Astrocyte of the spinal cord (primary cell): ENCODE measurements at regions not wholly inside any gene's neighbourhood (a gene's known extent, or its start where the extent isn't known, plus 50 kb on each side); places are given as distances from the start of the nearest gene placed in this dataset.

Experiments used
- DNase-seq: peaks from one replicate; pipeline ENCODE4 v3.0.0; 2011; ENCODE audit warnings: low read depth, low spot score
- H3K4me3 ChIP-seq: 2 replicates; pipeline ENCODE4 v1.5.1; 2011; ENCODE audit warnings: low read depth, mild to moderate bottlenecking, low read length, moderate library complexity
- in situ Hi-C: cut with HindIII; loops from 2 replicates; pipeline ENCODE4 v1.10.0; 2017; ENCODE audit warnings: low sequenced_read_pairs
- TF ChIP-seq, protein P1 (sequence below): IDR thresholded peaks from 2 replicates; pipeline ENCODE4 v1.5.1; 2012; ENCODE audit warnings: low read depth, mild to moderate bottlenecking, low read length, inconsistent platforms

DNA sequence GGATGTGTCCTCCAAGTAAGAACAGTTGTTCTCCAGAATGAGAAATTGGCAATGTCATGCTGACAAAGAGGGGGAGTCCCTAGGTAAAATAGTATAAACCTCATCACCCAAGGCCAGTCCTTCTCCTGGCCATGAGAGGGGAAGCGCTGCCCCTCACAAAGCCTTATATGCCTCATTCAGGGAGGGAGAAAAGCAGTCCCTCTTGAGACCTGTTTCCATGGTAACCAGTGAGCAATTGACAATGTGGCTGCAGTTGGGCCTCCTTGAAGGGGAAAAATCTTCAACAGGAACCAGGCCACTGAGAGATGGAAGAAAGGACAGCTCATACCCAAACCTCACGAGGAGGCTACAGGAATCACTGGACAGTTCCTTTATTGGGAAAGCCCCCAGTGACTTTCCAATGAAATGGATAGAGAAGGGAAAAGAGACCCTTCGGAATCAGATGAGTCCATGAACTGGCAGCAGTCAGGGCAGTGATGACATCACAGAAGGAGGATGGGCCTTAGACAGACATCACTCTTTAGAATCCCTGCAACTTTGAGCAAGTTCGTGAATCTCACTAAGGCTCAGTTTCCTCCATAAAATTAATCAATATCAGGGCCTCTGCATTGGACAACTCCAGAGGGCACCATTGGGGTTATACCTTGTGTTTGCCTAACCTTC, 275.7 kb downstream of the TOX3 start:
- TF ChIP-seq, protein P1, sequence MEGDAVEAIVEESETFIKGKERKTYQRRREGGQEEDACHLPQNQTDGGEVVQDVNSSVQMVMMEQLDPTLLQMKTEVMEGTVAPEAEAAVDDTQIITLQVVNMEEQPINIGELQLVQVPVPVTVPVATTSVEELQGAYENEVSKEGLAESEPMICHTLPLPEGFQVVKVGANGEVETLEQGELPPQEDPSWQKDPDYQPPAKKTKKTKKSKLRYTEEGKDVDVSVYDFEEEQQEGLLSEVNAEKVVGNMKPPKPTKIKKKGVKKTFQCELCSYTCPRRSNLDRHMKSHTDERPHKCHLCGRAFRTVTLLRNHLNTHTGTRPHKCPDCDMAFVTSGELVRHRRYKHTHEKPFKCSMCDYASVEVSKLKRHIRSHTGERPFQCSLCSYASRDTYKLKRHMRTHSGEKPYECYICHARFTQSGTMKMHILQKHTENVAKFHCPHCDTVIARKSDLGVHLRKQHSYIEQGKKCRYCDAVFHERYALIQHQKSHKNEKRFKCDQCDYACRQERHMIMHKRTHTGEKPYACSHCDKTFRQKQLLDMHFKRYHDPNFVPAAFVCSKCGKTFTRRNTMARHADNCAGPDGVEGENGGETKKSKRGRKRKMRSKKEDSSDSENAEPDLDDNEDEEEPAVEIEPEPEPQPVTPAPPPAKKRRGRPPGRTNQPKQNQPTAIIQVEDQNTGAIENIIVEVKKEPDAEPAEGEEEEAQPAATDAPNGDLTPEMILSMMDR: no peak
- no peak for DNase-seq
- in situ Hi-C loops: no loop called here
- H3K4me3 ChIP-seq: no peak overlapping the region

DNA sequence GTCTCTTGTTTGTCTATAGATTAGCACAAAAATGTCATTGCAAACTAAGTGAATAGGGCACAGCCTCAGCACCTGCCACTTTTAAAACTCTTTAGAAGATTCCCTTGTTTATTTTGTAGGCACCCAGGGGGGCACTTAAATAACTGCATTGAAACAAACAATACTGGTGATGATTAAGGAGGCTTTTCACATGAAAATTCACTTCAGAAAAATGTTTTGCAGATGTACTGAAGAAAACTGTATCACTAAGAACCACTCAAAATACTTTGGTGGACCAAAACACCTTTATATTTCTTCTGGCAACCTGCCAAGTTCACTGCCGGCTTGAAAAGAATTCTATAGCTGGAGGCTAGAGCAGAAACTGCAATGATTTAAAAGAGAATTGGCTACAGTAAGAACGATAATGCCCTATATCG, 281.5 kb downstream of the TOX3 start:
- in situ Hi-C loops: no loop called here
- H3K4me3 ChIP-seq: no peak overlapping the region
- DNase-seq: no peak
- TF ChIP-seq, protein P1: no peak

- in situ Hi-C loops: no loop called here
- TF ChIP-seq, protein P1: no peak
These were observed 289.4 kb downstream of the TOX3 start for GRCh38 chr16:52257534-52257933.

GRCh38 chr16:52256310-52257078, 290.4 kb downstream of the TOX3 start:
- in situ Hi-C loops: no loop called here
- H3K4me3 ChIP-seq: no peak overlapping the region
- DNase-seq: no peak
- TF ChIP-seq, protein P1: no peak

More at GRCh38 chr16:52257534-52257933, 289.4 kb downstream of the TOX3 start:
- H3K4me3 ChIP-seq: no peak overlapping the region
- DNase-seq: no peak

DNA sequence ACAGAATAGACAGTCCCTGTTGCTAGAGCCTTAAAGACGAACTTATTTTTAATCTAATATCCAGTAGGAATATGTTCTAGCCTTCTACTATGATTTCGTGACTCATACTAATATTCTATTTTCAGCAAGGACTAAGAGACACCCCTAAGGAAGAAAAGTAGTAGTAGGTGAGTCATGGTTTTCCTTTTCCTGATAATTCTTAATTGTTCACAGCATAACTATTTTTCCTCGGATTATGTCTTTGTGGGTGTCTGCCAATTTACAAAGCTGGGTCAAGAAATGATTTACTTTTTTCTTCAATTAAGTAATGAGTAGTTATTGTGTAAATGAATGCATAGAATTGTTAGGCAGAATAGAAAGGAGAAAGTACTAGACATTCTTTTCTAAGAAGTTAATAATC, 292.2 kb downstream of the TOX3 start:
- DNase-seq: no peak
- TF ChIP-seq, protein P1: no peak
- H3K4me3 ChIP-seq: no peak overlapping the region
- in situ Hi-C loops: no loop called here

DNA sequence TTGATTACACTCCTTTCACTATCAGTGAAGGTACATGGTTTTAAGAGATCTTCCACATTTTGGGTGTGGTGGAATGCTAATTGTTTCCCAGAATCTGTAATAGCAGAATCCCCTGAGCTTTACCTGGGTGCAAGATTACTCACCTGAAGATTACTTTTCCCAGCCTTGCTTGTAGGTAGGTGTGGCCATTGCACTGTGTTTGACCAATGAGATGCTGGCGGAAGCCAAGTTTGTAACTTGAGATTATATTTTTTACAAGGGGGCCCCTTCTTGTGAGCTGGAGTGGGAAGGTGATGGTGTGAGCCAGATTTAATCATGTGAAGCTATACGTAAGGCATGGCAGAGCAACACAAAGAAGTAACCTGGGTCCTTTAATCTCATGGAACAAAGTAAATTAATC, 294.3 kb downstream of the TOX3 start:
- no peak overlapping the region for H3K4me3 ChIP-seq
- DNase-seq: no peak
- in situ Hi-C loops: no loop called here
- TF ChIP-seq, protein P1: no peak
